OCI-LY7 (cell line): ENCODE measurements at regions not wholly inside any gene's neighbourhood (a gene's known extent, or its start where the extent isn't known, plus 50 kb on each side); places are given as distances from the start of the nearest gene placed in this dataset.

Experiments
- EZH2phosphoT487 ChIP-seq: fragments of 200-600 bp; sonication (generic); IDR thresholded peaks from 2 replicates; pipeline ENCODE4 v1.6.1; 2018; ENCODE audit warnings: low read depth, borderline replicate concordance, mild to moderate bottlenecking, mixed run types, antibody characterized with exemption, low read length, moderate library complexity, mixed read lengths
- TF ChIP-seq, protein P1 (sequence below): fragments of 200-600 bp; sonication (generic); conservative IDR thresholded peaks from 2 replicates; pipeline ENCODE4 v1.5.1; 2014; ENCODE audit warnings: mild to moderate bottlenecking, antibody characterized with exemption, low read length, moderate library complexity, mixed read lengths

DNA sequence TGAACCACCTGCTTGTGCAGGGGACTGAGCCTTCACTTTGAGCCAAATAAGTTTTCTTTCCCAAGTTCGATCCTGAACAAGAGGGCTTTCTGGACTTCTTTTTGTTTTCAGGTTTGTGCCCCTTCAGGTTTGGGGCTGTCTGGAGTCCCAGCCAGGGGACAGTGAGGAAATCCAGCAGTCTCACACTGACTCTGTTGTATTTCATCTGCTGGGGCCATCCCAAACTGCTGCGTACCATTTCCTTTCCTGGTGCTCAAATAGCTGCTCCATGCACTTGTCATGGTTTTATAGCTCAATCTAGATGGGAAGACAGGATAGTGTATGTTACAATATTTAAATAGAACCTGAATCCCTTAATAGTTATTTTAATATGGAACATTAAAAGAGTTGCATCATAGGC, 66.3 kb upstream of the IGLL5 start:
- TF ChIP-seq, protein P1, sequence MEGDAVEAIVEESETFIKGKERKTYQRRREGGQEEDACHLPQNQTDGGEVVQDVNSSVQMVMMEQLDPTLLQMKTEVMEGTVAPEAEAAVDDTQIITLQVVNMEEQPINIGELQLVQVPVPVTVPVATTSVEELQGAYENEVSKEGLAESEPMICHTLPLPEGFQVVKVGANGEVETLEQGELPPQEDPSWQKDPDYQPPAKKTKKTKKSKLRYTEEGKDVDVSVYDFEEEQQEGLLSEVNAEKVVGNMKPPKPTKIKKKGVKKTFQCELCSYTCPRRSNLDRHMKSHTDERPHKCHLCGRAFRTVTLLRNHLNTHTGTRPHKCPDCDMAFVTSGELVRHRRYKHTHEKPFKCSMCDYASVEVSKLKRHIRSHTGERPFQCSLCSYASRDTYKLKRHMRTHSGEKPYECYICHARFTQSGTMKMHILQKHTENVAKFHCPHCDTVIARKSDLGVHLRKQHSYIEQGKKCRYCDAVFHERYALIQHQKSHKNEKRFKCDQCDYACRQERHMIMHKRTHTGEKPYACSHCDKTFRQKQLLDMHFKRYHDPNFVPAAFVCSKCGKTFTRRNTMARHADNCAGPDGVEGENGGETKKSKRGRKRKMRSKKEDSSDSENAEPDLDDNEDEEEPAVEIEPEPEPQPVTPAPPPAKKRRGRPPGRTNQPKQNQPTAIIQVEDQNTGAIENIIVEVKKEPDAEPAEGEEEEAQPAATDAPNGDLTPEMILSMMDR, result no peak
- TF ChIP-seq EZH2phosphoT487, result no peak
